Heart left ventricle (tissue), 13 donors: ENCODE measurements at regions not wholly inside any gene's neighbourhood (a gene's known extent, or its start where the extent isn't known, plus 50 kb on each side); places are given as distances from the start of the nearest gene placed in this dataset.
"Not testable (repeated sequence)": the region's sequence is repeated elsewhere in the genome, so short reads cannot be mapped to it uniquely, and the experiment has no call there.

Experiments used
- CTCF ChIP-seq, 12 donors: fragments of 200-600 bp; sonication (generic) in 4 of 12; IDR thresholded peaks; one replicate each; pipeline versions ENCODE4 v1.5.0 to v1.8.0; 2018 to 2022; ENCODE audit warnings: antibody characterized with exemption in 12 of 12, mild to moderate bottlenecking in 5 of 12
- POLR2A ChIP-seq, 2 donors: fragments of 450-650 bp; IDR thresholded peaks; one replicate each; pipeline ENCODE4 v1.6.1; 2017; ENCODE audit warnings: antibody characterized with exemption in 2 of 2, mild to moderate bottlenecking in 2 of 2, moderate library complexity in 2 of 2
- donor health status: ischemic (EF 13 %, LVEDD 7.1; RV severe dilation, severe dysfunction).
- donor health status: DM: no; HTN: yes; CAD: no.
- donor health status: DM: no; HTN: no; CAD: no.
- donor health status: ischemic (EF 25% LVEDD 6.9; RV normal size, moderate dysfunction).
- donor health status: ischemic (EF 25% LVEDD 5.7; RV mildly dilated, moderate dysfunction).
- donor health status: ischemic (EF 35%, LVEDD 5.7; RV mildly dilated, moderate dysfunction).
- donor health status: nonischemic (EF 11% LVEDD 7.7; RV severe dilation, severe dysfunction).
- donor health status: DM: yes; HTN: yes; CAD: no.
- donor health status: PGD.
- donor health status: ischemic (EF 29% LVEDD 5.4; RV normal size, mild dysfunction).
- donor health status: nonischemic (EF 23%, LVEDD 6.1; RV moderate dilation, normal function).

GRCh38 chr1:148253808-148254207, 101.7 kb upstream of the NBPF11 start:
- TF ChIP-seq CTCF, POLR2A (IDR thresholded peaks at IDR 0.05): not testable (repeated sequence)
